Upper lobe of right lung (tissue), 1 donor: ENCODE measurements at regions not wholly inside any gene's neighbourhood (a gene's known extent, or its start where the extent isn't known, plus 50 kb on each side); places are given as distances from the start of the nearest gene placed in this dataset.

ENCODE experiments used
- ATAC-seq: fragments of 200-7000 bp; cut with Tn5 transposase; one replicate; pipeline ENCODE4 v1.9.1; 2020; ENCODE audit warnings: mild to moderate bottlenecking, moderate library complexity
- DNase-seq: peaks from one replicate; pipeline ENCODE4 v3.0.0-alpha.2; 2020
- H3K27ac ChIP-seq: fragments of 200-600 bp; one replicate; pipeline ENCODE4 v1.8.0; 2022
- H3K27me3 ChIP-seq: fragments of 200-600 bp; one replicate; pipeline ENCODE4 v1.8.0; 2022; ENCODE audit warnings: mild to moderate bottlenecking
- H3K36me3 ChIP-seq: fragments of 200-600 bp; one replicate; pipeline ENCODE4 v1.8.0; 2022
- H3K4me1 ChIP-seq: fragments of 200-600 bp; one replicate; pipeline ENCODE4 v1.8.0; 2022
- H3K4me3 ChIP-seq: fragments of 200-600 bp; one replicate; pipeline ENCODE4 v1.8.0; 2022; ENCODE audit warnings: mild to moderate bottlenecking
- H3K9me3 ChIP-seq: fragments of 200-600 bp; one replicate; pipeline ENCODE4 v1.8.0; 2022
- CTCF ChIP-seq: fragments of 200-600 bp; IDR thresholded peaks from one replicate; pipeline ENCODE4 v1.8.0; 2022; ENCODE audit warnings: antibody characterized with exemption
- intact Hi-C: fragments of 100-400 bp; cut with DNase I; formaldehyde crosslinking; loops from one replicate; pipeline ENCODE4 v1.11.0; 2022
- donor health status: DM: no; HTN: yes; CAD: no; lungs with severe emphysema.

- DNase-seq (no peak), ATAC-seq (no peak)
- H3K4me1 ChIP-seq = no peaks in the 10 kb centered on the region
- H3K9me3 ChIP-seq = no peaks in the 10 kb centered on the region
- intact Hi-C loops = no loop called here
- no peaks in the 10 kb centered on the region for H3K27me3 ChIP-seq
- no peaks in the 10 kb centered on the region for H3K36me3 ChIP-seq
- no peak overlapping the region for H3K27ac ChIP-seq
- no peak overlapping the region for H3K4me3 ChIP-seq
- TF ChIP-seq CTCF = no peak
Observed at GRCh38 chr1:55322842-55323241, 107.7 kb upstream of the USP24 start.

- Histone ChIP-seq H3K4me3 (no peak overlapping the region), H3K4me1 (no peaks in the 10 kb centered on the region), H3K27me3 (no peaks in the 10 kb centered on the region), H3K9me3 (no peaks in the 10 kb centered on the region), H3K36me3 (no peaks in the 10 kb centered on the region), H3K27ac (no peak overlapping the region)
- TF ChIP-seq CTCF = no peak
- ATAC-seq (no peak), DNase-seq (no peak)
- intact Hi-C loops = no loop called here
Observed at GRCh38 chr1:55321942-55322341, 106.8 kb upstream of the USP24 start.

GRCh38 chr1:55320891-55321290 is 105.7 kb upstream of the USP24 start:
- no peak overlapping the region for H3K4me3 ChIP-seq
- H3K4me1 ChIP-seq = no peaks in the 10 kb centered on the region
- H3K27ac ChIP-seq = no peak overlapping the region
- no peaks in the 10 kb centered on the region for H3K27me3 ChIP-seq
- DNase-seq (no peak), ATAC-seq (no peak)
- TF ChIP-seq CTCF = no peak
- H3K36me3 ChIP-seq = no peaks in the 10 kb centered on the region
- intact Hi-C loops = no loop called here
- no peaks in the 10 kb centered on the region for H3K9me3 ChIP-seq

GRCh38 chr1:55318116-55318817 is 103.1 kb upstream of the USP24 start:
- Histone ChIP-seq H3K27me3 (no peaks in the 10 kb centered on the region), H3K4me3 (no peak overlapping the region), H3K36me3 (no peaks in the 10 kb centered on the region), H3K9me3 (no peaks in the 10 kb centered on the region), H3K4me1 (no peaks in the 10 kb centered on the region), H3K27ac (no peak overlapping the region)
- intact Hi-C loops = no loop called here
- no peak for TF ChIP-seq CTCF
- DNase-seq = no peak
- peak; percentile 14 for ATAC-seq

- no peak for ATAC-seq
- intact Hi-C loops = no loop called here
- DNase-seq = no peak
- Histone ChIP-seq H3K9me3 (no peaks in the 10 kb centered on the region), H3K36me3 (no peaks in the 10 kb centered on the region), H3K4me1 (no peaks in the 10 kb centered on the region), H3K27me3 (no peaks in the 10 kb centered on the region), H3K4me3 (no peak overlapping the region), H3K27ac (no peak overlapping the region)
- TF ChIP-seq CTCF = no peak
Observed at GRCh38 chr1:55317673-55318072, 102.5 kb upstream of the USP24 start.
